ENCODE measurements at regions not wholly inside any gene's neighbourhood (a gene's known extent, or its start where the extent isn't known, plus 50 kb on each side); places are given as distances from the start of the nearest gene placed in this dataset.

GRCh38 chr2:160812830-160813505, 319.4 kb upstream of the RBMS1 start:
- Histone ChIP-seq H3K27ac (no peak overlapping the region), H3K4me1 (no peaks in the 10 kb centered on the region), H3K4me3 (no peak overlapping the region), H3K4me2 (no peak overlapping the region), H3K9me3 (no peaks in the 10 kb centered on the region)
- no peak for TF ChIP-seq POLR2AphosphoS2 (conservative IDR thresholded peaks at IDR 0.05; ENCODE audit: low read length)
- ATAC-seq (no peak), FAIRE-seq (no peak), DNase-seq (ENCODE audit: low read depth in 1 of 2, low spot score in 1 of 2) (no peak)
- 59% methylated on average over 6 of the region's 6 CpGs for WGBS (ENCODE audit: missing lambda C conversion rate)
- POLR2A ChIA-PET: no interaction called here
- CTCF ChIA-PET: no interaction called here

DNA sequence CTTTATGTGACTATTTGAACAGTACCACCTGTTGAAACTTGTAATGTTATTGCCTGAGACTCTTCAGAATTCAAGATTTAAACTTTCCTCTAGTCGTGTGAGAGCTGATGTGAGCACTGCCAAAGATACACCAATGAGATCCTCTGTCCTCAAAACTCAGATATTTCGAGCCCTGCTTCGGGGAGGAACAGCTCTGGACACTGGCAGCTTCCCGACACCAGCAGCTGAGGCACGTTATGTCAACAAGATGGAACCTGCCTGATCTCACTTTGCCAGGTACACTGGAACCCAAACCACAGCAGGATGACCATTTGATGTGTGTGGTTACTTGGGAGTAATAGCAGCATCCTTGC, 319.9 kb upstream of the RBMS1 start:
- Histone ChIP-seq H3K4me1 (no peaks in the 10 kb centered on the region), H3K4me3 (no peak overlapping the region), H3K27ac (no peak overlapping the region), H3K9me3 (no peaks in the 10 kb centered on the region), H3K4me2 (no peak overlapping the region)
- no peak for DNase-seq (ENCODE audit: low read depth in 1 of 2, low spot score in 1 of 2)
- ChIA-PET POLR2A (no interaction called here), CTCF (no interaction called here)
- no peak for FAIRE-seq
- 65% methylated on average over 5 of the region's 5 CpGs for WGBS (ENCODE audit: missing lambda C conversion rate)
- TF ChIP-seq KDM1A (IDR thresholded peaks at IDR 0.05; ENCODE audit: low read depth) (no peak), HMGXB4 (CRISPR knock-in tag; IDR thresholded peaks at IDR 0.05; ENCODE audit: borderline replicate concordance) (no peak), JUN (IDR thresholded peaks at IDR 0.05) (no peak), HEYL (CRISPR knock-in tag; IDR thresholded peaks at IDR 0.05) (no peak), ZSCAN20 (CRISPR knock-in tag; IDR thresholded peaks at IDR 0.05) (no peak), KDM5A (IDR thresholded peaks at IDR 0.05) (no peak), HOXA7 (CRISPR knock-in tag; IDR thresholded peaks at IDR 0.05) (no peak), EHF (CRISPR knock-in tag; IDR thresholded peaks at IDR 0.05) (no peak)
- no peak for ATAC-seq

- Histone ChIP-seq H3K27ac (no peak overlapping the region), H3K4me2 (no peak overlapping the region), H3K9me3 (peaks cover 2% of the 10 kb centered on the region; the same call in 1 of the 3 replicates), H3K4me1 (no peaks in the 10 kb centered on the region), H3K4me3 (no peak overlapping the region)
- 85% methylated on average over 2 of the region's 2 CpGs for WGBS (ENCODE audit: missing lambda C conversion rate)
- ChIA-PET POLR2A (no interaction called here), CTCF (interaction anchor here (0.7 to 1.0 kb wide), 2 partner anchors 10 to 25 kb away, joined by 3 to 5 read pairs; no protein-coding TSS in a partner anchor)
- FAIRE-seq (no peak), ATAC-seq (no peak), DNase-seq (ENCODE audit: low read depth in 1 of 2, low spot score in 1 of 2) (no peak)
- no peak for TF ChIP-seq HMGXB4 (CRISPR knock-in tag; IDR thresholded peaks at IDR 0.05; ENCODE audit: borderline replicate concordance)
- TF ChIP-seq CHD2 (IDR thresholded peaks at IDR 0.05; ENCODE audit: low read length, partially characterized antibody): no peak
- no peak for TF ChIP-seq RARB (CRISPR knock-in tag; IDR thresholded peaks at IDR 0.05)
- no peak for TF ChIP-seq NFE2L2 (conservative IDR thresholded peaks at IDR 0.05; ENCODE audit: low read length)
- no peak for TF ChIP-seq TP53 (CRISPR knock-in tag; IDR thresholded peaks at IDR 0.05)
- TF ChIP-seq POLR2AphosphoS2 (conservative IDR thresholded peaks at IDR 0.05; ENCODE audit: low read length): no peak
- TF ChIP-seq ATOH8 (CRISPR knock-in tag; IDR thresholded peaks at IDR 0.05; ENCODE audit: low read depth): no peak
- no peak for TF ChIP-seq CEBPB (IDR thresholded peaks at IDR 0.05)
- TF ChIP-seq PHF8 (IDR thresholded peaks at IDR 0.05; ENCODE audit: borderline replicate concordance, low read depth): no peak
- no peak for TF ChIP-seq JUN (IDR thresholded peaks at IDR 0.05)
- no peak for TF ChIP-seq EHF (CRISPR knock-in tag; IDR thresholded peaks at IDR 0.05)
- TF ChIP-seq HOXA7 (CRISPR knock-in tag; IDR thresholded peaks at IDR 0.05): no peak
Measured at GRCh38 chr2:160816916-160817499, 323.4 kb upstream of the RBMS1 start.
